Retinal pigment epithelial cell (primary cell): ENCODE measurements at regions not wholly inside any gene's neighbourhood (a gene's known extent, or its start where the extent isn't known, plus 50 kb on each side); places are given as distances from the start of the nearest gene placed in this dataset.

Experiments
- DNase-seq: peaks from one replicate; pipeline ENCODE4 v3.0.0-alpha.2; 2010; ENCODE audit warnings: low read depth
- H3K4me3 ChIP-seq: 2 replicates; pipeline ENCODE4 v1.5.1; 2011; ENCODE audit warnings: mild to moderate bottlenecking, low read length, control low read depth, moderate library complexity
- TF ChIP-seq, protein P1 (sequence below): conservative IDR thresholded peaks from 2 replicates; pipeline ENCODE4 v1.5.1; 2011; ENCODE audit warnings: low read depth, low read length, control low read depth, inconsistent platforms

GRCh38 chr10:44792119-44792775 is 118.9 kb upstream of the TMEM72 start:
- TF ChIP-seq, protein P1, sequence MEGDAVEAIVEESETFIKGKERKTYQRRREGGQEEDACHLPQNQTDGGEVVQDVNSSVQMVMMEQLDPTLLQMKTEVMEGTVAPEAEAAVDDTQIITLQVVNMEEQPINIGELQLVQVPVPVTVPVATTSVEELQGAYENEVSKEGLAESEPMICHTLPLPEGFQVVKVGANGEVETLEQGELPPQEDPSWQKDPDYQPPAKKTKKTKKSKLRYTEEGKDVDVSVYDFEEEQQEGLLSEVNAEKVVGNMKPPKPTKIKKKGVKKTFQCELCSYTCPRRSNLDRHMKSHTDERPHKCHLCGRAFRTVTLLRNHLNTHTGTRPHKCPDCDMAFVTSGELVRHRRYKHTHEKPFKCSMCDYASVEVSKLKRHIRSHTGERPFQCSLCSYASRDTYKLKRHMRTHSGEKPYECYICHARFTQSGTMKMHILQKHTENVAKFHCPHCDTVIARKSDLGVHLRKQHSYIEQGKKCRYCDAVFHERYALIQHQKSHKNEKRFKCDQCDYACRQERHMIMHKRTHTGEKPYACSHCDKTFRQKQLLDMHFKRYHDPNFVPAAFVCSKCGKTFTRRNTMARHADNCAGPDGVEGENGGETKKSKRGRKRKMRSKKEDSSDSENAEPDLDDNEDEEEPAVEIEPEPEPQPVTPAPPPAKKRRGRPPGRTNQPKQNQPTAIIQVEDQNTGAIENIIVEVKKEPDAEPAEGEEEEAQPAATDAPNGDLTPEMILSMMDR = no peak
- no peak overlapping the region for H3K4me3 ChIP-seq
- DNase-seq = no peak

- H3K4me3 ChIP-seq = no peak overlapping the region
- TF ChIP-seq, protein P1 = no peak
- DNase-seq = no peak
These were observed 111.2 kb upstream of the TMEM72 start for GRCh38 chr10:44799966-44800365.

- H3K4me3 ChIP-seq = no peak overlapping the region
- TF ChIP-seq, protein P1 = no peak
- peak; percentile 94 for DNase-seq
These were observed 109.5 kb upstream of the TMEM72 start for GRCh38 chr10:44801383-44802327.

DNA sequence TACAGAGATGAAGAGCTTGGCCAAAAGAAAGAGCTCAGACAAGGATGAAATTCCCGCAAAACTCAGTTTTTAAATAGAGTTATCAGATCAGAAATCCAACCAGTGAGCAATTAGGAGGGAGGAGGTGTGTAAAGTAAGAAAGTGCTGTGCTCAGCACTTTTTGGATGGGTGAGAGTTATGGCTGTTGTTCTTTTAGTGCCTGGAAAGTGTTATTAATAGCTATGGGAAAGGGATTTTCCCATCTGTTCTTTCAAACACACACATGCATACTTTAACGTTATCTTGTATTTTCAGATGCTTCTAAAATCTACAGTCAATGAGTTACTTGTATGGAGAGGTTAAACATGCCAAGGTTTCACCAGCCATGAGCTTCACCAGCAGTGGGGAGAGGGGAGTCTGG is 107.3 kb upstream of the TMEM72 start:
- no peak for DNase-seq
- no peak overlapping the region for H3K4me3 ChIP-seq
- TF ChIP-seq, protein P1 = no peak

DNA sequence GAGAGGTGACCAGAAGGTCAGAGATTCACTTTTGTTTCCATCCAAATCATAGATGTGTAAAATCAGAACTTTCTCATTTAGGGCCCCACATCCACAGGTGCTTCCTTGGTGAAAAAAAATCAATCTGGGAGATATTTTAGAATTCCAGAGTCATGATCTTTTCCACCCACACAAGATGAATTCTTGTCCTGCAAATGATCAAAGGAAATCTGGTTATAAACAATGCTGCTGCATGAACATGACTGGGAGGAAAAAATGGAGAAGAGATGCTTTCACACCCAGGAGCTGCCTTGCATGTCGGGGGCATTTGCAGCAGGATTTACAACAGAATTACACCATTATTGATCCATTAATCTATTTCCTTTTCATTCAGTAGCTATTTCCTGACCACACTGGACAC is 106.5 kb upstream of the TMEM72 start:
- DNase-seq = no peak
- H3K4me3 ChIP-seq = no peak overlapping the region
- TF ChIP-seq, protein P1 = no peak

GRCh38 chr10:44805466-44806210 is 105.5 kb upstream of the TMEM72 start:
- H3K4me3 ChIP-seq = no peak overlapping the region
- TF ChIP-seq, protein P1 = no peak
- DNase-seq = no peak
